ENCODE measurements at regions not wholly inside any gene's neighbourhood (a gene's known extent, or its start where the extent isn't known, plus 50 kb on each side); places are given as distances from the start of the nearest gene placed in this dataset.

DNA sequence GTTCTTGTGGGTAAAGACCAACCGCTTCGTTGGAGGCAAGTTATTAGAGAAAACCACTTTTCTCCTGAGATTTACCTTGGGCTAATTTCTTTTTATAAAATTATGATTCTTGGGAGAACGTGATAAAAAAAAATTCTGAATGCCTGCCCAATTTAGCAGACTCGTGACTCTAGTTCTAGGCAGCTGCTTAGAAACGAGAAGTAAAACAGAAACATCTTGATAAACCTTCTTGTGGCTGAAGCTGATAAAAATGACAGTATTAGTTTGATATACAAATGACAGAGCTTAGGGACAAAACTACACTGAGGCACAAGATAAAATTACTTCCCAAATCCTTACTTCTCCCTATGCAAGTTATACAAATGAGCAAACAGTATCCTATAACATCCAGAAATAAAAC is 458.9 kb upstream of the TEX13C start:
- H3K36me3 Mint-ChIP-seq (ENCODE audit: low read depth): peaks cover 6% of the 10 kb centered on the region
- no peak for DNase-seq
- H3K9me3 Mint-ChIP-seq: peaks cover 17% of the 10 kb centered on the region
- H3K27me3 Mint-ChIP-seq (ENCODE audit: low read depth, poor library complexity): no peaks in the 10 kb centered on the region
- no peak overlapping the region for H3K4me3 Mint-ChIP-seq
- TF ChIP-seq CTCF (IDR thresholded peaks at IDR 0.05): no peak
- H3K4me1 Mint-ChIP-seq: peaks cover 14% of the 10 kb centered on the region
- no peak overlapping the region for H3K27ac Mint-ChIP-seq

- peaks cover 14% of the 10 kb centered on the region for H3K4me1 Mint-ChIP-seq
- H3K36me3 Mint-ChIP-seq (ENCODE audit: low read depth): peaks cover 8% of the 10 kb centered on the region
- TF ChIP-seq CTCF (IDR thresholded peaks at IDR 0.05): no peak
- H3K4me3 Mint-ChIP-seq: no peak overlapping the region
- no peak for DNase-seq
- H3K27me3 Mint-ChIP-seq (ENCODE audit: low read depth, poor library complexity): no peaks in the 10 kb centered on the region
- peaks cover 30% of the 10 kb centered on the region for H3K9me3 Mint-ChIP-seq
- H3K27ac Mint-ChIP-seq: no peak overlapping the region
These were observed 457.4 kb upstream of the TEX13C start for GRCh38 chrX:124862301-124862700.

GRCh38 chrX:124863303-124863702 is 456.4 kb upstream of the TEX13C start:
- no peak overlapping the region for H3K27ac Mint-ChIP-seq

DNA sequence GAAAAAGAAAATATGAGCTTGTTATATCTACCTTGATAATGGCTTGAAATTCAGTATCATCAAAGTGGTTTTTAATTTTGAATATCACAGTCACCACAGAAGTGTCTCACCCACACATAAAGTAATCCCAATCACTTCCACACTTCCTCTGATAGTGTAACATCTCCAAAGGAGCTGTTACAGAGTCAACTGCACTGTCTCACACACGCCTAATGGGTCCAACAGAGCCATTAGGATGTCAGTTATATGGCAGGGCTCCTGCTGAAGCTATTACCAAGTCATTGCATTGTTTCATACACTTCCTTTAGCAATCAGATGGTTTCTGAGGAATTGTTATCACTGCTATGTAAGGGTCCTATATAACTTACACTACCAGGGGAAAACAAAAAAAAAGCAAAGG is 432.1 kb upstream of the TEX13C start:
- Mint-ChIP-seq H3K9me3 (no peaks in the 10 kb centered on the region), H3K4me3 (no peak overlapping the region), H3K27ac (no peak overlapping the region), H3K27me3 (ENCODE audit: low read depth, poor library complexity) (peaks cover 2% of the 10 kb centered on the region), H3K4me1 (no peaks in the 10 kb centered on the region), H3K36me3 (ENCODE audit: low read depth) (no peaks in the 10 kb centered on the region)
- no peak for DNase-seq
- no peak for TF ChIP-seq CTCF (IDR thresholded peaks at IDR 0.05)

More at GRCh38 chrX:124863303-124863702, 456.4 kb upstream of the TEX13C start:
- no peak for DNase-seq
- TF ChIP-seq CTCF (IDR thresholded peaks at IDR 0.05): no peak
- H3K27me3 Mint-ChIP-seq (ENCODE audit: low read depth, poor library complexity): no peaks in the 10 kb centered on the region
- peaks cover 40% of the 10 kb centered on the region for H3K9me3 Mint-ChIP-seq
- H3K4me1 Mint-ChIP-seq: peaks cover 14% of the 10 kb centered on the region
- peaks cover 8% of the 10 kb centered on the region for H3K36me3 Mint-ChIP-seq (ENCODE audit: low read depth)
- H3K4me3 Mint-ChIP-seq: no peak overlapping the region

DNA sequence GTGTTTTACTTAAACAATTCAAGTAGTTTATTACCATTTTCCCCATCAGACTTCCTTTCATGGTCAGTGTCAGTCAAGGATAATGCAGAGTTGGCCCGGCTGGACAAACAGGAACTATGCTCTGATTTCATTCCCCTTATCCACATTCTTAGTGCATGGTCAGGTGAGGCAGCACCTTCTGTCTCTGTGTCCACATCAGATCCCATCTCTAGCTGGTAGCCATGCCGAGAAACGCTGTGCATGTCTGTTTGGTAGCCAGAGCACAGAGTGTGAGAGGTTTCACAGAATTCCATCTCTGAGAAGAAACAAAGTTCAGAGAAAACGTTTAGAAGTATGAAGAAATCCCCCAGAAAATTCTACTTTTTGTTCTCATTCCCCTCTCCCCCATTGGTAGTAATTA is 423.7 kb upstream of the TEX13C start:
- no peak for TF ChIP-seq CTCF (IDR thresholded peaks at IDR 0.05)
- H3K4me3 Mint-ChIP-seq: no peak overlapping the region
- no peaks in the 10 kb centered on the region for H3K36me3 Mint-ChIP-seq (ENCODE audit: low read depth)
- H3K4me1 Mint-ChIP-seq: no peaks in the 10 kb centered on the region
- H3K27me3 Mint-ChIP-seq (ENCODE audit: low read depth, poor library complexity): no peaks in the 10 kb centered on the region
- no peaks in the 10 kb centered on the region for H3K9me3 Mint-ChIP-seq
- DNase-seq: no peak
- no peak overlapping the region for H3K27ac Mint-ChIP-seq

DNA sequence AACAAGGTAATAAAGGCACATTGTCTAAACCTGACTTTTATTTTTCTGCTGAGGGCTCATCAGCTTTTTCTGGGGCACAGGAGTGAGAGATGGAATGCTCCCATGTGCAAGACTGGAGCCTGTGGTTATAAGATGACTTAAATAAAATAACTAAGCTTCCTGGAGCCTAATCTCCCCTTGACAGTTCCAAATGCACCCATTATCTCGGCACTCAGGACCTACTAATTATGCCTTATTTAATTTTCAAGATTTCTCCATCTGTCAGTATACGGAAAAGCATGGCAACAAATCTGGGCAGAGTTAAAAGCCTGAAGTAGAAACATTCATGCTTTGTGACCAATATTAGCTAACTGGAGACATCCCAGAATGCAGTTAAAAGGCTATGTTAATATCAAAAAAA is 416.7 kb upstream of the TEX13C start:
- DNase-seq: no peak
- Mint-ChIP-seq H3K27me3 (ENCODE audit: low read depth, poor library complexity) (no peaks in the 10 kb centered on the region), H3K9me3 (peaks cover 4% of the 10 kb centered on the region), H3K4me3 (no peak overlapping the region), H3K27ac (no peak overlapping the region), H3K4me1 (no peaks in the 10 kb centered on the region), H3K36me3 (ENCODE audit: low read depth) (no peaks in the 10 kb centered on the region)
- no peak for TF ChIP-seq CTCF (IDR thresholded peaks at IDR 0.05)

All from nephron progenitor cell (in vitro differentiated cells).